ENCODE measurements at regions not wholly inside any gene's neighbourhood (a gene's known extent, or its start where the extent isn't known, plus 50 kb on each side); places are given as distances from the start of the nearest gene placed in this dataset.

GRCh38 chr3:87710028-87710427, 348.8 kb downstream of the CGGBP1 start:
- Histone ChIP-seq H3K9ac (replicated peaks; ENCODE audit: extremely low read depth, insufficient read depth, low read length) (no peak overlapping the region), H4K20me1 (replicated peaks; ENCODE audit: control insufficient read depth, extremely low read depth, insufficient read depth, low read length) (no peaks in the 10 kb centered on the region), H3K36me3 (ENCODE audit: control insufficient read depth in 2 of 2, extremely low read depth in 1 of 2, insufficient read depth in 2 of 2, low read length in 2 of 2) (no peaks in the 10 kb centered on the region), H3K4me2 (ENCODE audit: insufficient read depth, low read length) (no peak overlapping the region), H3K9me1 (replicated peaks; ENCODE audit: control insufficient read depth, extremely low read depth, insufficient read depth, low read length) (no peaks in the 10 kb centered on the region), H3K27me3 (ENCODE audit: control insufficient read depth in 2 of 2, insufficient read depth in 2 of 2, low read length in 2 of 2) (no peaks in the 10 kb centered on the region), H2AFZ (ENCODE audit: low read depth, low read length) (no peak overlapping the region), H3K27ac (ENCODE audit: insufficient read depth, low read depth, low read length) (no peak overlapping the region), H3K79me2 (ENCODE audit: control insufficient read depth, insufficient read depth, low read length) (no peaks in the 10 kb centered on the region), H3K4me3 (replicated peaks in 1 of 3; ENCODE audit: insufficient read depth in 1 of 3, low read depth in 1 of 3, low read length in 3 of 3) (no peak overlapping the region), H3K4me1 (ENCODE audit: control insufficient read depth, extremely low read depth, insufficient read depth, low read length) (no peaks in the 10 kb centered on the region), H3K9me3 (replicated peaks; ENCODE audit: control insufficient read depth, insufficient read depth, low read length) (no peaks in the 10 kb centered on the region)
- ChIA-PET CTCF (no interaction called here), POLR2A (no interaction called here)
- no TSS peak for BruUV-seq (replicated peaks)
- intact Hi-C loops (cut with micrococcal nuclease) (no loop called here), dilution Hi-C loops (cut with MboI; ENCODE audit: extremely low pct_ligation_motif_present, low sequenced_read_pairs) (no loop called here)
- FAIRE-seq (no peak), DNase-seq (ENCODE audit: low read depth, low spot score) (no peak)
- TF ChIP-seq MYC (IDR thresholded peaks at IDR 0.05; ENCODE audit: low read depth, low read length) (no peak), GATA2 (IDR thresholded peaks at IDR 0.05; ENCODE audit: insufficient read depth, insufficient read length, low read depth, low read length) (no peak), MAX (IDR thresholded peaks at IDR 0.05; ENCODE audit: insufficient read depth, insufficient read length) (no peak), CTCF (IDR thresholded peaks at IDR 0.05; ENCODE audit: extremely low read depth in 1 of 2, insufficient read depth in 1 of 2, low read depth in 1 of 2, low read length in 2 of 2) (no peak), EZH2 (IDR thresholded peaks at IDR 0.05; ENCODE audit: borderline replicate concordance, low read depth, low read length, severe bottlenecking) (no peak), POLR2AphosphoS5 (IDR thresholded peaks at IDR 0.05; ENCODE audit: insufficient read depth, low read depth, low read length) (no peak), POLR2A (IDR thresholded peaks at IDR 0.05; ENCODE audit: low read depth, low read length) (no peak), JUN (IDR thresholded peaks at IDR 0.05; ENCODE audit: borderline replicate concordance, insufficient read depth, insufficient read length, low read depth) (no peak), FOS (IDR thresholded peaks at IDR 0.05; ENCODE audit: borderline replicate concordance, insufficient read depth, low read length) (no peak)
